ENCODE measurements at regions not wholly inside any gene's neighbourhood (a gene's known extent, or its start where the extent isn't known, plus 50 kb on each side); places are given as distances from the start of the nearest gene placed in this dataset.

DNA sequence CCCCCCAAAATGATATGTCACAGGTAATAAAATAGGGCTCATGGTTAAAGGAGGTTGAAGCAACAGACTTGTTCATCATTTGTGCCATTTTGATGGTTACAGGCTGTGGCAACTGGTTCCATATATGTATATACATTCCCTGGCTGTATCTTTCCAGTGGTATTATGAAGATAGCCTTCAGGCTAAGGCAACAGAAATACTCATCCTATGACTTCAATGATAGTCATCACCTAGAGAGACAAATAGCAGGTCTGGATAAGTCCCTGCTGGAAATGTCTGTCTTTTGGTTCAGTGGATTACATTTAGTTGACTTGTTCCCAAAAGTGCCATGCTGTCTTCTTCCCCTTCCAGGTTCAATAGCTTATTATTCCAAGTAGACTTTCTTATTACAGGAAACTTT lies 997.4 kb downstream of the FLRT2 start:
- TF ChIP-seq POLR2A (IDR thresholded peaks at IDR 0.05) = no peak
- TF ChIP-seq, protein P1, sequence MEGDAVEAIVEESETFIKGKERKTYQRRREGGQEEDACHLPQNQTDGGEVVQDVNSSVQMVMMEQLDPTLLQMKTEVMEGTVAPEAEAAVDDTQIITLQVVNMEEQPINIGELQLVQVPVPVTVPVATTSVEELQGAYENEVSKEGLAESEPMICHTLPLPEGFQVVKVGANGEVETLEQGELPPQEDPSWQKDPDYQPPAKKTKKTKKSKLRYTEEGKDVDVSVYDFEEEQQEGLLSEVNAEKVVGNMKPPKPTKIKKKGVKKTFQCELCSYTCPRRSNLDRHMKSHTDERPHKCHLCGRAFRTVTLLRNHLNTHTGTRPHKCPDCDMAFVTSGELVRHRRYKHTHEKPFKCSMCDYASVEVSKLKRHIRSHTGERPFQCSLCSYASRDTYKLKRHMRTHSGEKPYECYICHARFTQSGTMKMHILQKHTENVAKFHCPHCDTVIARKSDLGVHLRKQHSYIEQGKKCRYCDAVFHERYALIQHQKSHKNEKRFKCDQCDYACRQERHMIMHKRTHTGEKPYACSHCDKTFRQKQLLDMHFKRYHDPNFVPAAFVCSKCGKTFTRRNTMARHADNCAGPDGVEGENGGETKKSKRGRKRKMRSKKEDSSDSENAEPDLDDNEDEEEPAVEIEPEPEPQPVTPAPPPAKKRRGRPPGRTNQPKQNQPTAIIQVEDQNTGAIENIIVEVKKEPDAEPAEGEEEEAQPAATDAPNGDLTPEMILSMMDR (IDR thresholded peaks at IDR 0.05) = no peak

All from adrenal gland (tissue), 5 donors.